Adrenal gland (tissue), 5 donors: ENCODE measurements at regions not wholly inside any gene's neighbourhood (a gene's known extent, or its start where the extent isn't known, plus 50 kb on each side); places are given as distances from the start of the nearest gene placed in this dataset.

Experiments
- POLR2A ChIP-seq, 2 donors: fragments of 450-650 bp; IDR thresholded peaks; one replicate each; pipeline ENCODE4 v1.6.1; 2017; ENCODE audit warnings: antibody characterized with exemption in 2 of 2, mild to moderate bottlenecking in 2 of 2, moderate library complexity in 1 of 2
- TF ChIP-seq, protein P1 (sequence below), 6 experiments: fragments of 450-650 bp in 4 of 6; fragments of 200-600 bp in 2 of 6; sonication (generic) in 1 of 6; IDR thresholded peaks; 1 replicate in 5 of 6; 2 replicates in 1 of 6; pipeline versions ENCODE4 v1.5.1 to v1.8.0; 2016 to 2021; ENCODE audit warnings: antibody characterized with exemption in 6 of 6, mild to moderate bottlenecking in 2 of 6, moderate library complexity in 1 of 6
- donor health status: DM: no; HTN: no; CAD: no.

DNA sequence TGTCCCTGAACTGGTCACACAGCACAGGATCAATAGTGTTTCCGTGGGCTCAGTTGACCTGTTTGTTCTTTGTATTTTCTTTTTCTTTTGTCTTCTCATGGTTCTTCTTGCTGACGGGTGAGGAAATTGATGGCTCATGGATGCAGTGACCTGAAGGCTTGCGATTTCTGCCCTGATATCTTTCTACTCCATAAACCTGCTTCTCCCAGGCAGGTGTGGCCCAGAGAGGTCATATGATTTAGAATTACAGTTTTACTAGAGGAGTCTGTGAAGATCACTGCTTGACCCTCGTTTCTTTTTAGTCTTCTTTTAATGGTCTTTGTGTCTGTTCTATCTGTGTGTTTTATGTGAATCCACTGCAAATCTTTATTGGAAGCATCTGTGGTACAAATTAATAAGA is 195.1 kb upstream of the KLF6 start:
- no peak for TF ChIP-seq POLR2A (IDR thresholded peaks at IDR 0.05)
- TF ChIP-seq, protein P1, sequence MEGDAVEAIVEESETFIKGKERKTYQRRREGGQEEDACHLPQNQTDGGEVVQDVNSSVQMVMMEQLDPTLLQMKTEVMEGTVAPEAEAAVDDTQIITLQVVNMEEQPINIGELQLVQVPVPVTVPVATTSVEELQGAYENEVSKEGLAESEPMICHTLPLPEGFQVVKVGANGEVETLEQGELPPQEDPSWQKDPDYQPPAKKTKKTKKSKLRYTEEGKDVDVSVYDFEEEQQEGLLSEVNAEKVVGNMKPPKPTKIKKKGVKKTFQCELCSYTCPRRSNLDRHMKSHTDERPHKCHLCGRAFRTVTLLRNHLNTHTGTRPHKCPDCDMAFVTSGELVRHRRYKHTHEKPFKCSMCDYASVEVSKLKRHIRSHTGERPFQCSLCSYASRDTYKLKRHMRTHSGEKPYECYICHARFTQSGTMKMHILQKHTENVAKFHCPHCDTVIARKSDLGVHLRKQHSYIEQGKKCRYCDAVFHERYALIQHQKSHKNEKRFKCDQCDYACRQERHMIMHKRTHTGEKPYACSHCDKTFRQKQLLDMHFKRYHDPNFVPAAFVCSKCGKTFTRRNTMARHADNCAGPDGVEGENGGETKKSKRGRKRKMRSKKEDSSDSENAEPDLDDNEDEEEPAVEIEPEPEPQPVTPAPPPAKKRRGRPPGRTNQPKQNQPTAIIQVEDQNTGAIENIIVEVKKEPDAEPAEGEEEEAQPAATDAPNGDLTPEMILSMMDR (IDR thresholded peaks at IDR 0.05), result no peak
